ENCODE measurements at regions not wholly inside any gene's neighbourhood (a gene's known extent, or its start where the extent isn't known, plus 50 kb on each side); places are given as distances from the start of the nearest gene placed in this dataset.

GRCh38 chr7:25851332-25852210 lies 300.4 kb upstream of the NFE2L3 start:
- H3K4me3 ChIP-seq (replicated peaks in 1 of 4; ENCODE audit: control extremely low read depth in 1 of 4, insufficient read depth in 1 of 4, low read depth in 3 of 4, low read length in 4 of 4), result no peak overlapping the region

GRCh38 chr7:25852211-25852938 lies 299.6 kb upstream of the NFE2L3 start:
- Histone ChIP-seq H3K9ac (ENCODE audit: insufficient read depth, low read length) (peak overlapping the region; percentile 33), H3K4me3 (replicated peaks in 1 of 4; ENCODE audit: control extremely low read depth in 1 of 4, insufficient read depth in 1 of 4, low read depth in 3 of 4, low read length in 4 of 4) (no peak overlapping the region), H3K36me3 (ENCODE audit: control insufficient read depth, insufficient read depth, low read length) (no peaks in the 10 kb centered on the region), H3K27me3 (ENCODE audit: control insufficient read depth, insufficient read depth, low read length) (no peaks in the 10 kb centered on the region), H3K9me3 (ENCODE audit: control insufficient read depth, insufficient read depth, low read depth, low read length) (no peaks in the 10 kb centered on the region), H4K20me1 (ENCODE audit: control insufficient read depth, extremely low read depth, insufficient read depth, low read length) (no peaks in the 10 kb centered on the region), H3K79me2 (ENCODE audit: control insufficient read depth, insufficient read depth, low read length) (no peaks in the 10 kb centered on the region), H3K4me2 (ENCODE audit: extremely low read depth, insufficient read depth, low read length) (peak overlapping the region; percentile 38), H2AFZ (ENCODE audit: low read length) (peak overlapping the region; percentile 56), H3K27ac (ENCODE audit: insufficient read depth, low read length) (no peak overlapping the region), H3K4me1 (ENCODE audit: control insufficient read depth, extremely low read depth, insufficient read depth, low read length) (peaks cover 26% of the 10 kb centered on the region)
- peak in 1 of 2 donors; percentile 46 for DNase-seq (ENCODE audit: low read depth in 2 of 2)
- TF ChIP-seq EZH2 (IDR thresholded peaks at IDR 0.05; ENCODE audit: low read length, missing control alignments) (no peak), CTCF (conservative IDR thresholded peaks at IDR 0.05 in 1 of 2, IDR thresholded peaks at IDR 0.05 in 1 of 2; ENCODE audit: low read depth in 1 of 2, low read length in 2 of 2) (no peak)

More at GRCh38 chr7:25851332-25852210, 300.4 kb upstream of the NFE2L3 start:
- Histone ChIP-seq H3K4me1 (ENCODE audit: control insufficient read depth, extremely low read depth, insufficient read depth, low read length) (peaks cover 31% of the 10 kb centered on the region), H3K36me3 (ENCODE audit: control insufficient read depth, insufficient read depth, low read length) (no peaks in the 10 kb centered on the region), H3K79me2 (ENCODE audit: control insufficient read depth, insufficient read depth, low read length) (no peaks in the 10 kb centered on the region), H3K27ac (ENCODE audit: insufficient read depth, low read length) (no peak overlapping the region), H2AFZ (ENCODE audit: low read length) (peak overlapping the region; percentile 56), H3K4me2 (ENCODE audit: extremely low read depth, insufficient read depth, low read length) (peak overlapping the region; percentile 38), H3K9ac (ENCODE audit: insufficient read depth, low read length) (no peak overlapping the region), H3K9me3 (ENCODE audit: control insufficient read depth, insufficient read depth, low read depth, low read length) (no peaks in the 10 kb centered on the region), H3K27me3 (ENCODE audit: control insufficient read depth, insufficient read depth, low read length) (no peaks in the 10 kb centered on the region), H4K20me1 (ENCODE audit: control insufficient read depth, extremely low read depth, insufficient read depth, low read length) (no peaks in the 10 kb centered on the region)
- DNase-seq (ENCODE audit: low read depth in 2 of 2), result peak; percentile 45 to 89
- TF ChIP-seq EZH2 (IDR thresholded peaks at IDR 0.05; ENCODE audit: low read length, missing control alignments) (no peak), CTCF (conservative IDR thresholded peaks at IDR 0.05 in 1 of 2, IDR thresholded peaks at IDR 0.05 in 1 of 2; ENCODE audit: low read depth in 1 of 2, low read length in 2 of 2) (peak; percentile 86 to 91)

- Histone ChIP-seq H3K9ac (ENCODE audit: insufficient read depth, low read length) (no peak overlapping the region), H3K9me3 (ENCODE audit: control insufficient read depth, insufficient read depth, low read depth, low read length) (no peaks in the 10 kb centered on the region), H3K4me1 (ENCODE audit: control insufficient read depth, extremely low read depth, insufficient read depth, low read length) (peaks cover 20% of the 10 kb centered on the region), H2AFZ (ENCODE audit: low read length) (no peak overlapping the region), H3K4me3 (replicated peaks in 1 of 4; ENCODE audit: control extremely low read depth in 1 of 4, insufficient read depth in 1 of 4, low read depth in 3 of 4, low read length in 4 of 4) (no peak overlapping the region), H3K36me3 (ENCODE audit: control insufficient read depth, insufficient read depth, low read length) (no peaks in the 10 kb centered on the region), H3K4me2 (ENCODE audit: extremely low read depth, insufficient read depth, low read length) (no peak overlapping the region), H4K20me1 (ENCODE audit: control insufficient read depth, extremely low read depth, insufficient read depth, low read length) (no peaks in the 10 kb centered on the region), H3K27ac (ENCODE audit: insufficient read depth, low read length) (no peak overlapping the region), H3K27me3 (ENCODE audit: control insufficient read depth, insufficient read depth, low read length) (no peaks in the 10 kb centered on the region), H3K79me2 (ENCODE audit: control insufficient read depth, insufficient read depth, low read length) (no peaks in the 10 kb centered on the region)
- no peak for DNase-seq (ENCODE audit: low read depth in 2 of 2)
- TF ChIP-seq CTCF (conservative IDR thresholded peaks at IDR 0.05 in 1 of 2, IDR thresholded peaks at IDR 0.05 in 1 of 2; ENCODE audit: low read depth in 1 of 2, low read length in 2 of 2), result no peak
Measured at GRCh38 chr7:25852939-25853271, 299.1 kb upstream of the NFE2L3 start.
